AG20443 (cell line): ENCODE measurements at regions not wholly inside any gene's neighbourhood (a gene's known extent, or its start where the extent isn't known, plus 50 kb on each side); places are given as distances from the start of the nearest gene placed in this dataset.
"Not testable (repeated sequence)": the region's sequence is repeated elsewhere in the genome, so short reads cannot be mapped to it uniquely, and the experiment has no call there.

Experiments used
- DNase-seq: peaks from one replicate; pipeline ENCODE4 v3.0.0; 2012; ENCODE audit warnings: low spot score, mixed read lengths

- not testable (repeated sequence) for DNase-seq
Observed at GRCh38 chr12:91243177-91243576, 60.6 kb upstream of the DCN start.

DNA sequence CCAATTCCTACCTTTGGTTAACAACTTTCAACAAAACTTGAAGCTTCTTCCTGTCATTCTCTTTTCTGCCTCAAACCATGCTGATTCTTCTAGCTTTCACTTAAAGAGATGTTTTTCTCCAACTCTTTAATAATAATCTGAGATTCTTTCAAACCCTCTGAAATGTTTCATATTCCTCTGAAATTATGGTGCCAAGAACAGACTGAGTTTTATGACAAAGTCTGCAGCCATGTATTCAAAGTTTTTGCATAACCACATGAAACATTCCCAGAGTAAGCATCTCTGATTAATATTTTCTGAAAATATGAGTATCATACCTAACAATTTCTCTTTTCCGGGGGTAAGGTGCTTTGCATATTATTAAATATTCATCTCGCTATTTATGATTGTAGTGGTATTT is 59.1 kb upstream of the DCN start:
- no peak for DNase-seq

- no peak for DNase-seq
Observed at GRCh38 chr12:91240386-91241095, 57.9 kb upstream of the DCN start.

- no peak for DNase-seq
Observed at GRCh38 chr12:91239481-91239880, 56.9 kb upstream of the DCN start.
